ENCODE measurements at regions not wholly inside any gene's neighbourhood (a gene's known extent, or its start where the extent isn't known, plus 50 kb on each side); places are given as distances from the start of the nearest gene placed in this dataset.
"Not testable (repeated sequence)": the region's sequence is repeated elsewhere in the genome, so short reads cannot be mapped to it uniquely, and the experiment has no call there.

DNA sequence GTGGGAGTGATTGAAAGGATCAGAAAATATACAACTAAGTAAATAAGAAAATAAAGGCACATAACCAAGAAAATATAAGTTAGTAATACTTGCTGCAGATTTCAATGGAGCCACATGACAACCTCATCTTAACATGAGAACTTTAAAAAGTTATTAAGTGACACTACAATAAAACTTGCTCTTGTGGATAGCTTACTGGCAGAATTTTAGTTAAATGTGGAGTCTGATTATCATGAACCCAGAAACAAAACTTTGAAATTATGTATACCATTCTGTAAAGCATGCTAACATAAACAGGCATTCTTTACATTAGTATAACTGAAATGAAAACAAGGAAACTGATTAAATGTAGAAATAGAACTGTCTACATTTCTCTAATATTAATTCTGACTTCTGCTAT is 220.9 kb downstream of the RFPL4B start:
- no peak overlapping the region for H3K4me3 ChIP-seq
- no peak overlapping the region for H3K27ac ChIP-seq

DNA sequence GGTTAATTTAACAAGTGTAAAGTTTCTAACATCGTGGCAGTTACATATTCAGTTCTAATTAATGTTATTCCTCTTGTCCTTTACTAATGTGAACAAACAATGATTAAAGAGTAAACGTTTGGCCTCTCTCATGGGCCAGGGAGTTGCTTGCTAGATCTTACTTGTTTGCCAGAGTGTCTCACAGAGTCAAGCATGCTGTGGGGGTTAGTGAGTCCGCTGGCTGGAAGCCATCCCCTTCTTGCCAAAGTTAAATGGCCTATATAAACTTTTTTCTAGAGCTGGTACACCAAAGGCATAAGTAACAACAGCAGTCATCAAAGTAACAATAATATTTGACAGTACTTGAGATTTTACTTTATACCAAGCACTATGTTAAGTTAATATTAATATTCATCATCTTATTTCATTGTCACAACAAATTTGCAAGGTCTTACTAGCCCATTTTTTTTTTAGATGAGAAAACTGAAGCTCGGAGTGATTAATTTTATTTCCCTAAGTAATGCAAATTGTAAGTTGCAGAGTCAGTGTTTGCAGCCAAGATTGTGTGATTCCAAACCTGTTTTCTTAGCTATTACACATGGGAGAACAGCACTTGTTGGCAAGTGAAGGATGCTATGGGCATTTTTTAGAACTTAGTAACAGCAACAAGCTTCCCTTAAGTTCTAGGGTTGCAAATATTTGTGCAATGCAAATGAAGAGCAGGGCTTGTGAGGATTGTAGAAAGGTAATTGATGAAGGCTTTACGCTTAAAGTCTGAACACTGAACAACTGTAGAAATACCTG is 224.5 kb downstream of the RFPL4B start:
- no peak overlapping the region for H3K27ac ChIP-seq

DNA sequence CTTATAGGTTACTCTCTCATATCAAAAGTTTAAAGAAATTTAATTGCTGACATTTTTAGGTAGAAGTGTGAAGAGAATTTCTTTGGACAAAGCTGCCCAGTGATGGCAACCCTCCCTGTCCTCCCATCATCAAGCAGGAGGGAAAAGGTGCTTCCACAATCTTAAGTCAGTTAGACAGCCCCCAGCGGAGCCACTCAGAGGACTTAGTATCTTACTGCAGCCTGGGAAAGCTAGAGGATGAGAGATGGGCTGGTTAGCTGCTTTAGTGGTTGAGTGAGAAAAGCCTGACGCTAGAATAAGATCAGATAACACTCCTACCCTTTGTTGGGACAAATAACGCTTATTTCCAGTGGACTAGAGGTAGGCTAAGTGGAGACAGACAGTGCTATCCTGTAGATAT is 227.1 kb downstream of the RFPL4B start:
- no peak overlapping the region for H3K4me3 ChIP-seq
- no peak overlapping the region for H3K27ac ChIP-seq

More for the DNA sequence above, 224.5 kb downstream of the RFPL4B start:
- H3K4me3 ChIP-seq = no peak overlapping the region

GRCh38 chr6:112575309-112575834 is 228.2 kb downstream of the RFPL4B start:
- H3K27ac ChIP-seq = no peak overlapping the region
- no peak overlapping the region for H3K4me3 ChIP-seq

DNA sequence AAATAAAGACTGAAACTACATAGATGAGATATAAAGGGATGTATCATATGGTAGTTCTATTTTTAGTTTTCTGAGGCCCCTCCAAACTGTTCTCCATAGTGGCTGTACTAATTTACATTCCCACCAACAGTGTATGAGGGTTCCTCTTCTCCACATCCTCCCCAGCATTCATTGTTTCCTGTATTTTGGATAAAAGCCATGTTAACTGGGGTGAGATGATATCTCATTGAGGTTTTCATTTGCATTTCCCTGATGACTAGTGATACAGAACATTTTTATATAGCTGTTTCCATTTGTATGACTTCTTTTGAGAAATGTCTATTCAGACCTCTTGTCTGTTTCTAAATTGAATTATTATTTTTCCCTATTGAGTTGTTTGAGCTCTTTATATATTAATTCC is 229.3 kb downstream of the RFPL4B start:
- H3K4me3 ChIP-seq = no peak overlapping the region
- H3K27ac ChIP-seq = no peak overlapping the region

DNA sequence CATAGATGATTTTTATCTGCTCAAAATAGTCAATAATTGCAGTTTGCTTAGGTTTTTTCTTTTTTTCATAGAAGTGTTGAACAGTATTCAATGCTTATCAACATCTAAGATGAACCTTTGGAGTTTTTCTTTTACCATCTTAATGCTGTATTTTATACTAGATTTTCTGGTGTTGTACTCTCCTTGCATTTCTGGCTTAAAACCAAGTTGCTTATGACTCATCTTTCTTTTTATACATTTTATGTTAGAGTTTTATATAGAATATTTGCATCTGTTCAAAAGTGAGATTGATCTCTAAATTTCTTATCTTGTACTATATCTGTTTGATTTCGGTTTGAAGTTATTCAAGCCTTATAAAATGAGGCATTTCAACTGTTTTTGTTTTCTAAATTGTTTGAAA is 232.5 kb downstream of the RFPL4B start:
- Histone ChIP-seq H3K4me3 (no peak overlapping the region), H3K27ac (no peak overlapping the region)

DNA sequence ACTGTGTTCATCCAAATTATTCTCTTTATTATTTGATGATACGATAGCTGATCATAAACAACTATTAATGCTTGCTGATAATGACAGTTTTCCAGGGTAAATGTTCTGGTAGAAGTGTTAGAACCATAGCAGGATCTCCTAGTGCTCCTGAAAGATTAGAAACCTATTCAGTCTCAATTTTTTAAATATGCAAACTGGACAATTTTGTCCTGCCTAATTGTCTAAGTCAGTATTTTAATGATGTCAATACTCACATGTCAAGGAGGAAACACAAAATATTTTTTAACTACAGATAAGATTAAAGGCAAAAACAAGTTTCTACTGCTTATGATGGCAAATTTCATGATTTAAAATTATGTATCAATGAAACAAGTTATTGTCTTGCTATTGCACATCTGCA is 233.9 kb downstream of the RFPL4B start:
- Histone ChIP-seq H3K27ac (no peak overlapping the region), H3K4me3 (no peak overlapping the region)

GRCh38 chr6:112590326-112590725 is 243.2 kb downstream of the RFPL4B start:
- Histone ChIP-seq H3K27ac (no peak overlapping the region), H3K4me3 (no peak overlapping the region)

DNA sequence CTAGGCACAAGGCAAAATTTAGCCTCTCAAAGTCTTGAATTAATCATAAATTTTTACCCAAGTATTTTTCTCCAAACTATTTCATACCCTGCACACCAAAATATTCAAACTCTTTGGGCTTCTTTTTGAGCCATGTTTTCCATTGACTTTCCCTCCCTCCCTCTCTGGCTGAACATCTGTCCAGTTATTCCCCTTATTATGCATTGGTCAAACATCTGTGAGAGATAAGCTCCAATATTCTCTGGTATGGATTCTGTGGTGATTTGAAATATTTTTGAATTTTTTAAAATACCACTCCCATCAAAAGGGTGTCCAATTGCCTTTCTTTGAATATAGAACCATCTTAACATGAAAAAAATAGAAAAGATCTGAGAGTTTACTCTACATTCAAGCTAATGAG is 244.2 kb downstream of the RFPL4B start:
- Histone ChIP-seq H3K27ac (no peak overlapping the region), H3K4me3 (no peak overlapping the region)

DNA sequence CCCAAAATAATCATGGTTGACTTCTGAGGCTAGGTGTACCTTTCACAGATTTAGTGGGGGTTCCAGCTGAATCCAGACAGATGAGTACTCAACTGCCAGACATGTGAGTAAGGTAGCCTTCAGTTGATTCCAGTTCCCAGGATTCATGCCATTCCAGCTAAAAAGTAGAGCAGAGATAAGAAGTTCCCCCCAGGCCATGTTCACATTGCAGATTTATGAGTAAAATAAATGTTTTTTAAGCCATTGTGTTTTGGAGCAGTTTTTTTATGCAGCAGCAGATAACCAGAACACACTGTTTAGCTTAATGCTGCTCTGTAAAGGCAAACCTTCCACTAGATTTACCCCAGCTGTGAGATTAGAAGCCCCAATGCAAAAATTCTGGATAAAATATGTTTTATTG is 245.0 kb downstream of the RFPL4B start:
- H3K27ac ChIP-seq = no peak overlapping the region

DNA sequence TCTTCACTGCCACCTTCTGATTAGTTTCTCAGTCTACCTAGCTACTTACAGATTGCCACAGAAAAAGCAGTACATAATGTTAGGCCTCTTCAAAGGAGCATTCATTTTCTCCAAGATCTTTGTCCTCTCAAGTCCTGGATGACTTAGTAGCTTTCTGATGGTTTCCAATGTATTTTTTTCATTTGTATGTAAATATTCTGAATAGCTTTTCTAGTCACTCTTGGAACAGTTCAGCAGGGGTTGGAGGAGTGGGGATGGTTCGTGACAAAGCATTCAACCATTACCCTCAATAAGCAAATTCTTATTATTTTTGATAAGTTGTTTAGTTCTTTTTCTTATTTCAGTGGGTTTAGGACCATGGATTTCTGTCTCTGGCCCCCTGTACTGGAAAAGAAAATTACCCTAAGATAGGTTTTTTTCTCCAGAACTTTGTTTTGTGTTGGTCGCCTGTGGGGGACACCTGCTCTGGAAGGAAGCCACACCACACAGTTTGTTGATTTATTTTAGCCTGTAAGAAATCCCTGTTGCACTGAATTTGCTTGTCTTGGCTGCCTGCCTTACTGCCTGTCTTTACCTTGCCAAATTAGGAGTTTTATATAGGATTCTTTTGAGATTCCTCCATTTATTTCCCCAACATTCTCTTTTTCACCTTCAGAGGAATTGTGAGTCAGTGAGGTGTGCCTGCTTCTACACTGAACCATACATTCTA is 247.9 kb downstream of the RFPL4B start:
- Histone ChIP-seq H3K27ac (no peak overlapping the region), H3K4me3 (no peak overlapping the region)

More for the DNA sequence above, 245.0 kb downstream of the RFPL4B start:
- no peak overlapping the region for H3K4me3 ChIP-seq

- no peak overlapping the region for H3K27ac ChIP-seq
- H3K4me3 ChIP-seq = no peak overlapping the region
Measured at GRCh38 chr6:112595841-112596240, 248.7 kb downstream of the RFPL4B start.

GRCh38 chr6:112597176-112597575 is 250.0 kb downstream of the RFPL4B start:
- H3K4me3 ChIP-seq = no peak overlapping the region
- no peak overlapping the region for H3K27ac ChIP-seq

DNA sequence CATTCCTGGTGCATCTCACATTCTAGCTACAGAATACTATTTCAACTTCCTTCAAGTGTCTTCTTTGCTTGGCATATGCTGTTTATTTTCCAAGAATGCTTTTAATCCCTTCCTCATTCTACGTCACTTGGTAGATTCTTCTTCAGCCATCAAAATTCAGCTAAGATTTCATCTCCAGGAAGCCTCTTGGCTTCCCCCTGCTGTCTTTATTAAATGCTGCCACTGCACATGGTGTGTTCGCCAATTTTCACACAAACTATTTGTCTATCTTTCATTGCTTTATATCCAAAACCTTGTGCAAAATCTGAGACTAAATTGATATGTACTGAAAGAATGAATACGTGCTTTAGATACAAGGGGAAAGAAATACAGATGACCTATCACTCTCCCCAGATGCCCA is 253.0 kb downstream of the RFPL4B start:
- H3K27ac ChIP-seq = no peak overlapping the region
- H3K4me3 ChIP-seq = no peak overlapping the region

GRCh38 chr6:112603726-112604125 is 256.6 kb downstream of the RFPL4B start:
- Histone ChIP-seq H3K4me3 (no peak overlapping the region), H3K27ac (no peak overlapping the region)

DNA sequence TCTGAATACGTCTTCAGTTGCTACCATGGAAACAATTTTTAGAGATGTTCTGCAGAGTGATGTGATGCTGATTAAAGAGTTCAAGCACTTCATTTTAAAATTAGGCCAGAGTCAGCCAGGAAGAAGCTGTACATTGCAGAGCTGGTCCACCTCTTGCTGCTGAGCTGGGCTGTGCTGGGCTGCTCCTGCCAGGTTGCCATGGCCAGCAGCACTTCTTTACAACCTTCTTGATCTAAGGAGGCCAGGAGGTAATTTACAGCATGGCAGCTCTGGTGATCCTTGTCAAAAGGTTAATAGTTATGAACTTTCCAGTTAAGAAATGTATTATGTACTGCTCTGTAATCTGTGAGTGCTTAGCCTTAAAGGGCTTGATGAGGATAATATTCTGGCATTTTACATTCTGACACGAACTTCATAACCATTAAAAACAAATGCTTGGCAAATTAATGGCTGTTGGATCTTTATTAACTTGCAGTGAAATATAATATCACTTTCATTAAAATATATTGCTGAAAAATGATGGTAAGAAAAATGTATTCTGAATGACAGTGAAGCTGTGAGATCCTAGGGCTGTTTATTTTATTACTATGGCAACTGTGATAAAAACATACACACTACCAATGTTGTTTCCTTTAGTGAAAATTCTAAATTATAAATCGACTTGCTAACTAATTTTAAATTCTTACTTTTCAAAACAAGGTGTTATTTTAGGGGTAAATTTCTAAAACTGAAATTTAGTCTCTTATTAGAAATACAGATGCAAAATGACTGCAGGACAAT is 259.7 kb downstream of the RFPL4B start:
- no peak overlapping the region for H3K4me3 ChIP-seq

GRCh38 chr6:112608925-112609324 is 261.8 kb downstream of the RFPL4B start:
- not testable (repeated sequence) for H3K27ac ChIP-seq, H3K4me3 ChIP-seq

More for the DNA sequence above, 259.7 kb downstream of the RFPL4B start:
- peak overlapping the region in 1 of 21 experiments; percentile 35 for H3K27ac ChIP-seq

DNA sequence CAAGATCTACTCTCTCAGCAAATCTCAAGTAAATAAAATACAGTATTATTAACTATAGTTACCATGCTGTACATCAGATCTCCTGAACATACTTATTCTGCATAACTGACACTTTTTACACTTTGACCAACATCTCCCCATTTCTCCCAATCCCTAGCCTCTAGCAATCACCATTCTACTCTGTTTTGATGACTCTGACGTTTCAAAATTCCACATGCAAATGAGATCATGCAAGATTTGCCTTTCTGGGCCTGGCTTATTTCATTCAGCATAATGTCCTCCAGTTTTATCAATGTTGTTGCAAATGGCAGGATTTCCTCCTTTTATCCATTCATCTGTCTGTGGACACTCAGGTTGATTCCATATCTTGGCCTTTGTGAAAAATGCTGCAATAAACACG is 266.3 kb downstream of the RFPL4B start:
- Histone ChIP-seq H3K27ac (no peak overlapping the region), H3K4me3 (no peak overlapping the region)

- no peak overlapping the region for H3K4me3 ChIP-seq
- no peak overlapping the region for H3K27ac ChIP-seq
Measured at GRCh38 chr6:112618849-112619248, 271.7 kb downstream of the RFPL4B start.

GRCh38 chr6:112620812-112621569 is 273.9 kb downstream of the RFPL4B start:
- Histone ChIP-seq H3K4me3 (no peak overlapping the region), H3K27ac (no peak overlapping the region)
